ENCODE measurements at regions not wholly inside any gene's neighbourhood (a gene's known extent, or its start where the extent isn't known, plus 50 kb on each side); places are given as distances from the start of the nearest gene placed in this dataset.

DNA sequence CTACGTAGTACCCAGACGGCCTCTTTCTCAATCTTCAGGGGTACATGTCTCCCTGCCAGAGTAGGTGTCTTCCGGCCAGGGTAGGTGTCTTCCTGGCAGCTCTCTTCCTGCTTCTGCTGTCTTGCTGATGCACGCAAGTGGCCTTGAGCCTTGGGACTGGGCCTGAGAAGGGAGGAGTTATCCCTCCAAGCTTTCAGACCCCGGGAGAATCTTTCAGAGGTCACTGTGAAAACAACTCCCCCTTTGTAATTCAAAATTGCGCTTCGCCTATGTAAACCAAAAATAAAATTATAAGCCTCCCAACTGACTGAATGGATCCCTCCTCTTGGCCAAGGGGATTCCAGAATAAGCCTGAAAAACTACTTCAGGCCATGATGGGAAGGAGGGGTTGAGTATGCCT is 87.3 kb upstream of the NUDT4 start:
- no peak for TF ChIP-seq POLR2AphosphoS5 (IDR thresholded peaks at IDR 0.05; ENCODE audit: borderline replicate concordance, low read depth, low read length)
- TF ChIP-seq EZH2 (IDR thresholded peaks at IDR 0.05), result no peak
- TF ChIP-seq FOXP2 (optimal IDR thresholded peaks at IDR 0.05; ENCODE audit: control extremely low read depth, extremely low read length, insufficient read depth), result no peak
